ENCODE measurements at regions not wholly inside any gene's neighbourhood (a gene's known extent, or its start where the extent isn't known, plus 50 kb on each side); places are given as distances from the start of the nearest gene placed in this dataset.
"Not testable (repeated sequence)": the region's sequence is repeated elsewhere in the genome, so short reads cannot be mapped to it uniquely, and the experiment has no call there.

DNA sequence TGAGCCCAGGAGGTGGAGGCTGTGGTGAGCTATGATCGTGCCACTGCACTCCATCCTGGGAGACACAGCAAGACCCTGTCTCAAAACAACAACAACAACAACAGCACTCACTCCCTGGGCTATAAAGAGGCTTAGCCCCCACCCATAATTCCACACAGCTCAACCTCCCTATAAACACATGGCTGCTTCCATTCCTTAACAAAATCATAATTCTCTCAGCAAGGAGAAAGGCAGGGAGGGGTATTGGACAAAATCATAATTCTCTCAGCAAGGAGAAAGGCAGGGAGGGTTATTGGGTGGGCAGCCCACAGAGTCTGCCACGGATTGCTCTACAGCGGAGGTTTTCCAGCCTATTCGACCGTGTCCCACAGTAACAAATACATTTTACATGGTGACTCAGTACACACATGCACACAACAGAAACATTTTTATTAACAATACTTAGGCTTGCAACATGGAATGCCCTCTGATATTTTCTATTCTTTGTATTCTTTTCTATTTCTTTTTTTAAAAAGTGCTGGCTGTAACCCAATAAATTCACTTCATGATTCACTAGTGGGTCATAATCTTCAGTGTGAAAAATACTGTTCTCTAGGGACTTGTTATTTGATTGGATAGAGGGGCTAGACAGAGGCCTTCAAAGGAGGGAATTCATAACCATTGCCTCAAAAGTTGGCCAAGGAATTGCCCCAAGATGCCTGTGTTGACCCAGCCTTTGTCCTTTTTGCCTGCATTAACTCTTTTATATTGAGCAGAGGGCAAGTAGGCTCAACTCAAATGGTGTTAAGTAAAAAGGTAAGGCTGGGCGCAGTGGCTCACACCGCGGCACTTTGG lies 50.6 kb upstream of the ZMYND8 start:
- DNase-seq (ENCODE audit: low read depth in 2 of 2), result no peak

DNA sequence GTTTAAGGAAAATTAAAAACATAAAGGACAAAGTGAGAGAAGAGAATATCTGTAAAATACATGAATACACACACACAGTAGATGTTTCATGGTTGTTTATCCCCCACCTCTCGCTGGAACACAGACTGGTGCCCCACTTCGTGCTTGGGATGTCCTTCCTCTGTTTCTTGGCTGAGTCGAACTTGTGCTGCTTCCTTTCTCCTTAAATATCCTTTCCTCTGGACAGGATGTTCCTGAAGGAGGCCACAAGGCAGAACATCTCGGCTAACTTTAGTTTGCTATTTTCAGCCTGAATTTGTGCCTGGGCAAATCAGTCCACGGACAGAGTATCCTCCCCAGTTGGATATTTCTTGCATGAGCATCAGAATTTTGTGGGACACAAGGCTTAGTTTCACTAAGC lies 54.7 kb upstream of the ZMYND8 start:
- DNase-seq (ENCODE audit: low read depth in 2 of 2), result no peak

DNA sequence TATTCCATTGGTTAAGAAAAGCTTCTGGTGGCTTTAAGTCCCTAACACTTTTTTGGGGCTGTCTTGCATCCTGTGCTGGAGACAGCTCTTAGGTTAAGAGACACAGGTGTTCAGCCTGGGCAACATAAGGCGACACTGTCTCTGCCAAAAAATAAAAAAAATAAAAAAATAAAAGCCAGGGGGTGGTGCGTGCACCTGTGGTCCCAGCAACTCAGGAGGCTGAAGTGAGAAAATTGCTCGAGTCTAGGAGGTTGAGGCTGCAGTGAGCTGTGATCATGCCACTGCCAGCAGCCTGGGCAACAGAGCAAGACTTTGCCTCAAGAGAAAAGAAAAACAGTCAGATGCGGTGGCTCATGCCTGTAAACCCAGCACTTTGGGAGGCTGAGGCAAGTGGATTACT lies 55.6 kb upstream of the ZMYND8 start:
- DNase-seq (ENCODE audit: low read depth in 2 of 2), result no peak

DNA sequence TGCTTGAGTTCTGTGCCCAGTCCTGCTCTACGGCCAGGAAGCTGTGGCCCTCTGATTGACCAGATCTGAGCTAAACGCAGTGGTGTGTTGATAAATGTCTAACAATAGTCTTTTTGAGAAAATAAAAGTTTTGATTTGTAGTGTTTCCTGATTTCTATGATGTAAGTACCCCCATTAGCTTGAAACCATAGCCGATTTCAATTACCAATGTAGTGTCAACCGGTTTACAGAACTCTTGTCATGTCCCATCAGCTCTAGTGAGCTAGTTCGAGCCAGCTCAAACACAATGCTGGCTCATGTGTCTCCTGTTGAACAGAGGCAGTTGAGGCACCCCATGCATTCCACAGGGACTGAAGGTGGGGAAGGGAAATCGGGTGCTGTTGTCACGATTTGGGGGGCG lies 56.7 kb upstream of the ZMYND8 start:
- no peak for DNase-seq (ENCODE audit: low read depth in 2 of 2)

DNA sequence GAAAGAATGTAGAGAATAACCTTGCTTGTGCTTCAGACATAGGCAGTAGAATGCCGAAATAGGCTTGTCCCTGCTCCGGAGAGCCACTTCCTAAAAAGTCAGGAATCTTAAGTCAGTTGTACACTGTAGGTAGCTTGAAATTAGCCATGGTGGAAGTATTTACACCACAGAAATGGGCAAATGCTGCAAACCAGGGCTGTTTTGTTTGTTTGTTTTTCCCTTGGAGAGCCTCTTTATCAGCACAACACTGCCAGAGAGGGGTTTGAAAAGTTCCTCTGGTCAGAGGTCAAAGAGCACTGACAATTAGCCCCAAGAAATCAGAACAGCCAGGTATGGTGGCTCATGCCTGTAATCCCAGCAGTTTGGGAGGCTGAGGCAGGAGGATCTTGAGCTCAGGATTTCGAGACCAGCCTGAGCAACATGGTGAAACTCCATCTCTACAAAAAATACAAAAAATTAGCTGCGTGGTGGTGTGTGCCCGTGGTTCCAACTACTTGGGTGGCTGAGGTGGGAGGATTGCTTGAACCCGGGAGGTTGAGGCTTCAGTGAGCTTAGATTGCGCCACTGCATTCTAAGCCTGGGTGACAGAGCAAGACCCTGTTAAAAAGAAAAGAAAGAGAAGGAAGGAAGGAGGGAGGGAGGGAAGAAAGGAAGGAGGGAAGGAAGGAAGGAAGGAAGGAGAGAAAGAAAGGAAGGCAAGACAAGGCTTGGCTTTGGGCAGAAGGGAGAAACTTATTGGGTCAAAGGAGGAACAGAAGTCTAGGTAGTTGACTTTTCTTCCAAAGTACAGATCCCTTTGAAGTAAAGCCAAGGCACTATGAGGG lies 61.0 kb upstream of the ZMYND8 start:
- no peak for DNase-seq (ENCODE audit: low read depth in 2 of 2)

DNA sequence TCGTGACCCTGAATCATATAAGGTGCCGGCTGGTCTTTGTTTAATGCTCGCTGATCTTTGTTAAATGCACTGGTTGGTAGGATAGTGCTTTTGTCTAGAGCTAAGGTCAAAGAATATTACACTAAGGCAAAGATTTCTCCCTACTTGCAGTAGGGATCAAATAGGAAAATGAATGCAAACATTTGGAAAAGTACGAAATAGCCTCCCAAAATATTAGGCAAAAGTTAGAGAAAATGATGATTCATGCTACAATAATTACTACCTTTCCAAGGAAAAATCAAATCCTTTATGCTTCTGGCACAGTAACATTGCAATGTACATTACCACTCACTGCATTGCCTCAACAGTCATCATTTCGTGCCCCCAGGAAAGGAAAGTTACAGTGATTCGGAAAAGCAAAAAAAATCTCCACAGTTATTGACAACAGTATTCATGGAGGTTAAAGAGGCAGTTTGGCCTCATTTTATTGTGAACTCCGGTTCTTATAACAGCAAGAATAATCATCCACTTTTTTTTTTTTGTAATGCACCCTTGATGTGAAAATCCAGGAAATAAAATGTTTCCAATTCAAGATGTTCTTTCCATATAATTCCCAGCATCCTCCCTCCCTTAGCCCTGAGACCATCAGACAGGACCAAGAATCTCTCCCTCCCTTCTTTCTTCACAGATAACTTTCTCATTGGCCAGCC lies 61.7 kb upstream of the ZMYND8 start:
- DNase-seq (ENCODE audit: low read depth in 2 of 2), result no peak

DNA sequence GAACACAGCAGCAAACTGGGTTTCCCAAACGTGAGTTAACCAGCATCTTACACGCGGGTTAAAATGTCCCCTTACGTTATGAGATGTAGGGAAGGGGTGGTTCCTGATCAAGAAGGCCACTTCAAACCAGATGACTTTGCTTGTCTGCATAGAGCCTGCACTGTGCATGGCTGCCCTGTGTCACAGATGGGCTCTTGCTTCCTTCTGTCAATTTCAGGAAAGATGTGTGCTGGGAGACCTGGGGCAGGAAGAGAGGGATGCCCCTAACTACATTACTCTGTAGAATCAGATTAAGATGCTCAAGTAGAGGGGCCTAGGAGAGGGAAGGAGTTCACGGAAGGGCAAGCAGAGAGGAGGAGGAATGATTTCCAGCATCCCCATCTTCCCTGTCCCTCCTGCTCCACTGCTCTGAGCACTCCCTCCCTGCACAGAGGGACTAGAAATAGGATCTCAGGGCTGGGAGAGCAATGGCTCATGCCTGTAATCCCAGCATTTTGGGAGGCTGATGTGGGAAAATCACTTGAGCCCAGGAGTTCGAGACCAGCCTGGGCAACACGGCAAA lies 63.5 kb upstream of the ZMYND8 start:
- no peak for DNase-seq (ENCODE audit: low read depth in 2 of 2)

DNA sequence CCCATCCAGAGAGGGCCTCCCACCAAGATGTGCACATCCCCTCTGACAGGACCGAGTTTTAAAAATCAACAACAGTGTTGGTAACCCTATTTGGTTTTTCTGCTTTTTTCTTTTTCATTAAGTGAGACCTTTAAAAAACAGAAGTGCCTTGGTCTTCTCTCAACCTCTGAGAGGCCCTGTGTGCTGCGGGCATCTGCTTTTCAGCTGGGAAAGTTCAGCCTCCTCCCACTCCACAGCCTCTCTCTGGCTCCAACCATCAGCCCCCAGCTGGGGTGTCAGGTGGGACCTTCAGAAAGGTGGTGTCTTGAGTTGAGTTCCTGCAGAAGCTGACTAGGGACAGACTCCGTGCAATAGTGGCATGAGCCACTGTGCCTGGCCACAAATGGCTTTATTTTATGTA lies 64.6 kb upstream of the ZMYND8 start:
- no peak for DNase-seq (ENCODE audit: low read depth in 2 of 2)

DNA sequence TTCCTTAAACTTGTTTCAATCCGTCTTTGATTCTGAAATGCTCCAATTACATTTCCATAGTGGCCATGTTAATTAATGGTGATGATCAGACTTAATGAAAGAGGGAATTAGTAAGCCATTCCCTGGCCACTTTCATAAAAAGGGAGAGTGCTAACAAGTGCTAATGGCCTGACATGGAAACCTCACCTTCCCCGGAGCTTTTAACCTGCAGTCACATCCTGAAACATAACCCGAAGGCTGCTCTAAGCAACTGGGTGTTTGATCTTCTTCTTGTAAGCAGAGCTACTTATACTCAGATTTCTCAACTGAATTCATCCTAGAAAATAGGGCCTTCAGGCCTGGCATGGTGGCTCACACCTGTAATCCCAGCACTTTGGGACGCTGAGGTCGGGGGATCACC lies 67.1 kb upstream of the ZMYND8 start:
- no peak for DNase-seq (ENCODE audit: low read depth in 2 of 2)

DNA sequence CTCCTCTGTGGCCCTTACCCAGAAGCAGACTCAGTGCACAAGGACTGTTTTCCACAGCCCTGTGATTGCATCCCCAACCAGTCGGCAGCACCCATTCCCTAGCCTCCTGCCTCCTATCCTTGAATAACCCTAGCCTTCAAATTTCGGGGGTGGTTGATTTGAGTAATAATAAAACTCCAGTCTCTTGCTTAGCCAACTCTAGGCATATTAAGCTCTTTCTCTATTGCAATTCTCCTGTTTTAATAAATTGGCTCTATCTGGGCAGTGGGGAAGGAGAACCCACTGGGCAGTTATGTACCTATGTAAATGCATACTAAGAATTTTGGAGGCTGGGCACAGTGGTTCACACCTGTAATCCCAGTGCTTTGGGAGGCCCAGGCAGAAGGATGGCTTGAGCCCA lies 70.6 kb upstream of the ZMYND8 start:
- DNase-seq (ENCODE audit: low read depth in 2 of 2), result no peak

DNA sequence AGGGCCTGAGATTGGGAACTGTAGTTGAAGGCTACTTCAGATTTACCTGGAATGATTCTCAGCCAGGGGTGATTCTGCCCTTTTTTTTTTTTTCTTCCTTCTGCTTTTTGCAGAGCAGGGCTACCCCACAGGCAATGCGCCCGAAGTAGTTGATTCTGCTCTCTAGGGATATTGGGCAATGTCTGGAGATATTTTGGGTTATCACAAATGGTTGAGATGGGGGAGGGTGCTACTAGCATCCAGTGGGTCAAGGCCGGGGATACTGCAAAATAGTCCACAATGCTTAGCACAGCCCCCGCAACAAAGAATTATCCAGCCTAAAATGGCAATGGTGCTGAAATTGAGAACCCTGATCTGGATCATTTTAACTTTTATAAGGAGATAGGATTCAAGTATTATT lies 71.2 kb upstream of the ZMYND8 start:
- no peak for DNase-seq (ENCODE audit: low read depth in 2 of 2)

DNA sequence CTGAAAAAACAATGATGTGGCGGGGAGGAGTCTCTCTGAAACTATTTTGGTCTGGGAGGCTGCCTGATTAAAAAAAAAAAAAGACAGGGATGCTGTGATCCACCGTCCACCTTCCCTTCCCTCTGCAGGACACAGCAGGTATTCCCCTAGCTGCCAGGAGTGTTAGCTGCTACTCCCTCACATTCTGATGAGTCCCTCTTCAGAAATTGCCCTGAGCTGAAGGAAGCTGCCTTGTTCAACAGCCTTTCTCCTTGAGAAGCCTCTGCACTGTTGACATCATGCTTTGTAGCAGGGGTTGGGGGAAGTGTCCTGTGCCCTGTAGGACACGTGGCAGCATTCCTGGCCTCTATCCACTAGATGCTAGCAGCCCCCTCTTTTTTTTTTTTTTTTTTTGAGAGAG lies 71.7 kb upstream of the ZMYND8 start:
- no peak for DNase-seq (ENCODE audit: low read depth in 2 of 2)

DNA sequence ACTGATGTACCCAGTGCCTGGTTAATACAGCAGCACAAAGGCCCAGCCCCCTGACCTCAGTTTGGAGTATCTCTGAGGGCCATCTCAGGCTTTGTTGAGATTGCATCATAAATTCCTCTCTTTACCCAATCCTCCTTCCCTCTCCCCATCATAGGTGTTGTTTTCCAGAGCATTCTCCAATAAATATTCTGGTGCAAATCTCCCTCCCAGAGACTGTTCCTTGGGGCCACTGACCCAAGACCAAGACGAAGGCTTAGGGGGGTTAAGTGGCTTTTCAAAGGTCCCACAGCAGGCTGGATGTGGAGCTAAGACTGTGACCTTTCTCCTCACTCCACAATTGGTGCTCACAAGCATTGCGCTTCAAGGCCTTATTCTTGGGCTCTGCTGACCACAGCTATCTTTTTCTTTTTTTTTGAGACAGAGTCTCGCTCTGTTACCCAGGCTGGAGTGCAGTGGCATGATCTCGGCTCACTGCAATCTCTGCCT lies 72.4 kb upstream of the ZMYND8 start:
- DNase-seq (ENCODE audit: low read depth in 2 of 2), result no peak

DNA sequence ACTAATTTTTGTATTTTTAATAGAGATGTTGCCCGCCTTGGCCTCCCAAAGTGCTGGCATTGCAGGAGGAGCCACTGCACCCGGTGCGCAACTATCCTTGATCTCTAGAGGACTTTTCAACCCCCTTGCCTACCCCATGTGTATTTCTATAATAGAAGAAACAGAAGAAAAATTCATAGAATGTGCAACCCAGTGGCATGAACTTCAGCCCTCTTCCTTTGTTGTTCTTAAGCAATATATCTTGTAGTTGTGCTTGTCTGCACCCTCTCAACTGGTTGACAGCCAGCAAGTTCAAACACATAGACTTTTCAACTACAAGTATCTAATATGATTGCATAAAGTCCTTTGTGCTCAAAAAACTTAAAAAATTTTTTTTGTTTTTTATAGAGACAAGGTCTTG lies 72.3 kb upstream of the NCOA3 start:
- DNase-seq (ENCODE audit: low read depth in 2 of 2), result no peak

DNA sequence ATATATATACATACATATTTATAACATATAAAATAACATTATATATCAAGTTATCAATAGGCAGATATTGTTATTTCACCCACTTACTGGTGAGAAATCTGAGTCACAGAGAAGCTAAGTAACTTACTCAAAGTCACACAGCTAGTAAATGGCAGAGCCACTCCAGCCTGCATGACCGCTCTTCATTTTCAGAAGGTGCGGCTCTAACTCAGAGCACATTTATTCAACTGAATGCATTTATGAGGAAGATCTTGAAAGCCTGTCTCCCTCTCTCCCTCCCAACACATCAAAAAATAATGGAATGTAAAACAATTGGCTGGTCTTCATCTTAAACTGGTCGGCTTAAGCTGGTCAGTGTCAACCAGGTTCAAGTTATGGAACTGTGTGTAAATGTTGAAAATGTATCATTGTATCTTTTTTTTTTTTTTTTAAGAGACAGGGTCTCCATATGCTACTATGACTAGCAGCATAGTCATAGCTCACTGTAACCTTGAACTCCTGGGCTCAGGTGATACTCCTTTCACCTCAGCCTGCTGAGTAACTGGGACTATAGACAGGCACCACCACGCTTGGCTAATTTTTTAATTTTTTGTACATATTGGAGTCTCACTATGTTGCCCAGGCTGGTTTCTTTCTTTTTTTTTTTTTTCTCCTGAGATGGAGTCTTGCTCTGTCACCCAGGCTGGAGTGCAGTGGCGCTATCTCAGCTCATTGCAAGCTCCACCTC lies 70.7 kb upstream of the NCOA3 start:
- no peak for DNase-seq (ENCODE audit: low read depth in 2 of 2)

DNA sequence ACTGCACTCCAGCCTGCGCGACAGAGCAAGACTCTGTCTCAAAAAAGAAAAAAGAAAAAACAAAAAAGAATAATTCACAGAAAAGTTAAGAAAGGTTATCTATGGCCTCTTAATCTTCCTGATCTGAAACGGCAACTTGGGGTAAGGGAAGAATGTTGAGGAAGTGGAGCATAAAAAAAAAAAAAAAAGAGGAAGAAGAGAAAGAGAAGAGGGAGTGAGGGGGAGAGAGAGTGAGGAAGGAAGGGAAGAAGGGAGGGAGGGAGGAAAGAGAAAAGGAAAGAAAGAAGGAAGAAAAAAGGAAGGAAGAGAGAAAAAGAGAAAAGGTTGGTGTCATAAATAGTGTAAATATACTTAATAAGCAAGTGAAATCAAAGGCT lies 68.9 kb upstream of the NCOA3 start:
- DNase-seq (ENCODE audit: low read depth in 2 of 2), result no peak

DNA sequence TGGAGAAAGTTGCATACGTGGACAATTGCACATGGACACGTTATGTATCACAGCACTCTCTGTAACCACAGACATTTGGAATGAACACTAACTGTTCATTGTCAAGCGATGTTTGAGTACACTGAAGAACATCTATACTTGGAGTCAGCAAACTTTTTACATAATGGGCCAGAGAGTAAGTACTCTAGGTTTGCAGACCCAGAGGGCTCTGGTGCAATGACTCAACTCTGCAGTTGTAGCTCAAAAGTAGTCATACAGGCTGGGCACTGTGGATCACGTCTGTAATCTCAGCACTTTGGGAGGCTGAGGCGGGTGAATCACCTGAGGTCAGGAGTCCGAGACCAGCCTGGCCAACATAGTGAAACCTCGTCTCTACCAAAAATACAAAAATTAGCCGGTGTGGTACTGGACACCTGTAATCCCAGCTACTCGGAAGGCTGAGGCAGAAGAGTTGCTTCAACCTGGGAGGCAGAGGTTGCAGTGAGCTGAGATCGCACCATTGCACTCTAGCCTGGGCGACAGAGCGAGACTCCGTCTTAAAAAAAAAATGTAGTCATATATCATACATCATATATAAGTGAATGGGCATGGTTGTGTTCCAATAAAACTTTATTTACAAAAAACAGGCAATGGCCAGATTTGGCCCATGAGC lies 67.4 kb upstream of the NCOA3 start:
- DNase-seq (ENCODE audit: low read depth in 2 of 2), result not testable (repeated sequence)

DNA sequence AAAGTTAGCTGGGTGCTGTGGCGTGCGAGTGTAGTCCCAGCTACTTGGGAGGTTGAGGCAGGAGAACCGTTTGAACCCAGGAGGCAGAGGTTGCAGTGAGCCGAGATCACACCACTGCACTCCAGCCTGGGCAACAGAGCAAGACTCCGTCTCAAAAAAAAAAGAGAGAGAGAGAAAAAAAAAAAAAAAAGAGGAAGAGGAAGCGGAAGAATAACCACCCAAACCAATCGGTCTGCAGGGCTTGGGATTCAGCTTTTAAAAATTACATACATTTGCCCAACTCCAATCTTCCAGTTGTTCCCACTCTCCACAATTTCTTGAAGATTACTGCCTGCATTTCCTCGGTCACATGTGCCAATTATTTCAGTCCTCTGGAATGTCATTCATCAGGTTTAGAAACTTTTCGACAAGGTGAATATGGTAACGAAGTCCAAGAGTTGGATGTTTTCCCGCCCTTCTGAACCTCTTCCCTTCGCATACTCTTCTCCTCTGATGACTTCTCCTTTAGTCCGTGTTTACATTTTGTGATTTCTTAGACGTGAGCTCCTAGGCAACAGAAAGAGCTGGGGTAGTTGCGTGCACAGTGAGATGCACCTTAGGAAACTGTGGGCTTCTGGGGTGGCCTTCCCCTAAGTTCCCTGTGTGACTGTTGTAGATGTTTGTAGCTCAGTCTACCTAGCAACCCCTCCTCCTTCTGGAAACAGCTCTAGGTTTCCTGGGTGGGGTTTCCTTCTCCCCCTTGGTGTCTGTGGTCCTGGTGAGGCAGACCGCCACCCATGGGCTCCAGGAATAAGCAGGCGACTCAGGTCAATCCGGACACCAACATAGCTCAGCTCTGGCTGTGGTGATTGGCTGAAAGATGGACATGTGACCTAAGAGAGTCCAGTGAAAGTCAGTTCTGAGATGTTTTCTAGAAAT lies 63.0 kb upstream of the NCOA3 start:
- peak in 1 of 2 donors; percentile 21 for DNase-seq (ENCODE audit: low read depth in 2 of 2)

DNA sequence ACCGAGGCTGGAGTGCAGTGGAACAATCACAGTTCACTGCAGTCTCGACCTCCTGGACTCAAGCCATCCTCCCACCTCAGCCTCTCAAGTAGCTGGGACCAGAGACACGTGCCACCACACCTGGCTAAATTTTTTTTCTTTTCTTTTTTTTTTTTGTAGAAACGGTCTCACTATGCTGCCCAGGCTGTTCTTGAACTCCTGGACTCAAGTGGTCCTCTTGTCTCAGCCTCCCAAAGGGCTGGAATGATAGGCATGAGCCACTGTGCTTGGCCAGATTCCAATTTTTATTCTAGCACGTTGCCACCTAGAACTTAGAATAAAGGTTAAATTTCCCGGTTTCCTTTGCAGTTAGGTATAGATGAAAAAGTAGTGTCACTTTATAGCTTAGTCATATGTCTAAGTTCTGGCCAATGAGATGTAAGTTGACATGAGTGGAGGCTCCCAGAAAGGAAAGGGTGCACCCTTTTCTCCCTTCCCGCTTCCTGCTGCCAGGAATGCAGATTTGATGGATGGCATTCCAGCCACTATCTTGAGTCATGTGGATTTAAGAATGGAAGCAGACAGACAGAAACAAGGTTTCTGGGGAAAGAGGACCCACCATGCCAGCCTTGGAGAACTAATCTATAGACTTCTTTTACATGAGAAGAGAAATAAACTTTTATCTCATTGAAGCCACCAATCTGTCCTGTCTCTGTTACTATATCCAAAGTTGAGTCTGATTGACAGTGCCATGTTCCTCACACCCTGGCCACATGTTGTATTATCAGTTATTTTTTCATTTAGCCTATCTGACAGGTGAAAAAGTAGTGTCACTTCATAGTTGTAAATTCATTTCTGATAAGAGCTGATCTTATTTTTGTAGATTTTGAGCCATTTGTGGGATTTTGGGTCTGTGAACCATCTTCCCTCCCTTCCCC lies 60.6 kb upstream of the NCOA3 start:
- DNase-seq (ENCODE audit: low read depth in 2 of 2), result no peak
